ENCODE measurements at regions not wholly inside any gene's neighbourhood (a gene's known extent, or its start where the extent isn't known, plus 50 kb on each side); places are given as distances from the start of the nearest gene placed in this dataset.
"Not testable (repeated sequence)": the region's sequence is repeated elsewhere in the genome, so short reads cannot be mapped to it uniquely, and the experiment has no call there.

GRCh38 chr10:34938399-34938670, 123.2 kb upstream of the PARD3 start:
- 94% methylated on average over 6 of the region's 6 CpGs for WGBS (ENCODE audit: missing lambda C conversion rate)
- Histone ChIP-seq H3K9me3 (no peaks in the 10 kb centered on the region), H3K4me3 (no peak overlapping the region), H3K4me2 (no peak overlapping the region), H3K4me1 (no peaks in the 10 kb centered on the region), H3K27ac (no peak overlapping the region)
- FAIRE-seq = no peak
- ChIA-PET CTCF (interaction anchor here (0.7 to 1.7 kb wide), 4 partner anchors 9 to 254 kb away, joined by 3 to 5 read pairs (median 3); no protein-coding TSS in a partner anchor), POLR2A (no interaction called here)
- TF ChIP-seq GATA3 (IDR thresholded peaks at IDR 0.05; ENCODE audit: borderline replicate concordance) (no peak), EP300 (IDR thresholded peaks at IDR 0.05) (no peak), PBX3 (IDR thresholded peaks at IDR 0.05) (no peak), RARB (CRISPR knock-in tag; IDR thresholded peaks at IDR 0.05) (no peak), ATOH8 (CRISPR knock-in tag; IDR thresholded peaks at IDR 0.05; ENCODE audit: low read depth) (no peak), MAX (IDR thresholded peaks at IDR 0.05) (no peak), HEYL (CRISPR knock-in tag; IDR thresholded peaks at IDR 0.05) (no peak), NFE2L2 (conservative IDR thresholded peaks at IDR 0.05; ENCODE audit: low read length) (no peak)
- no peak for ATAC-seq
- no peak for DNase-seq (ENCODE audit: low read depth in 1 of 2, low spot score in 1 of 2)

- H3K27ac ChIP-seq; H3K4me3 ChIP-seq; ATAC-seq; H3K4me1 ChIP-seq; POLR2A ChIA-PET; H3K4me2 ChIP-seq; DNase-seq (ENCODE audit: low read depth in 1 of 2, low spot score in 1 of 2); H3K9me3 ChIP-seq: not testable (repeated sequence)
- peak; percentile 38 for TF ChIP-seq CTCF (IDR thresholded peaks at IDR 0.05)
- TF ChIP-seq RAD21 (conservative IDR thresholded peaks at IDR 0.05 in 1 of 2, IDR thresholded peaks at IDR 0.05 in 1 of 2) = peak in 1 of 2 experiments; percentile 43; a peak in 2 of 5 replicates
- 53% methylated on average over 7 of the region's 7 CpGs for whole genome bisulfite sequencing (ENCODE audit: missing lambda C conversion rate)
- CTCF ChIA-PET = interaction anchor here (0.7 to 1.7 kb wide), 6 partner anchors 8 to 253 kb away, joined by 3 to 5 read pairs (median 3); no protein-coding TSS in a partner anchor
- peak; percentile 63 for FAIRE-seq
These were observed 122.7 kb upstream of the PARD3 start for GRCh38 chr10:34937643-34938398.

GRCh38 chr10:34936061-34936460, 121.0 kb upstream of the PARD3 start:
- Histone ChIP-seq H3K4me2 (no peak overlapping the region), H3K9me3 (no peaks in the 10 kb centered on the region), H3K27ac (no peak overlapping the region), H3K4me1 (no peaks in the 10 kb centered on the region), H3K4me3 (no peak overlapping the region)
- ATAC-seq (no peak), DNase-seq (ENCODE audit: low read depth in 1 of 2, low spot score in 1 of 2) (no peak), FAIRE-seq (no peak)
- WGBS (ENCODE audit: missing lambda C conversion rate) = 88% methylated on average over 6 of the region's 6 CpGs
- POLR2A ChIA-PET = interaction anchor here (0.6 kb wide), 1 partner anchor 73 kb away, joined by 3 read pairs; no protein-coding TSS in a partner anchor
- CTCF ChIA-PET = interaction anchor here (0.6 to 1.2 kb wide), 2 partner anchors 15 to 270 kb away, joined by 3 read pairs; no protein-coding TSS in a partner anchor
- TF ChIP-seq CBX2 (IDR thresholded peaks at IDR 0.05; ENCODE audit: borderline replicate concordance, low read depth) = no peak
- TF ChIP-seq ELK1 (IDR thresholded peaks at IDR 0.05; ENCODE audit: low read depth, low read length) = no peak
- no peak for TF ChIP-seq HOXB13 (CRISPR knock-in tag; IDR thresholded peaks at IDR 0.05; ENCODE audit: low read depth)
- no peak for TF ChIP-seq EHF (CRISPR knock-in tag; IDR thresholded peaks at IDR 0.05)
- TF ChIP-seq FOSL2 (IDR thresholded peaks at IDR 0.05) = no peak
- no peak for TF ChIP-seq FOSL2 (CRISPR knock-in tag; IDR thresholded peaks at IDR 0.05)
- TF ChIP-seq POLR2A (IDR thresholded peaks at IDR 0.05; ENCODE audit: low read length) = no peak
- no peak for TF ChIP-seq KDM1A (IDR thresholded peaks at IDR 0.05; ENCODE audit: low read depth)
- no peak for TF ChIP-seq RAD21 (conservative IDR thresholded peaks at IDR 0.05 in 1 of 2, IDR thresholded peaks at IDR 0.05 in 1 of 2)
- no peak for TF ChIP-seq SREBF2 (IDR thresholded peaks at IDR 0.05)
- TF ChIP-seq HES2 (IDR thresholded peaks at IDR 0.05) = no peak
- TF ChIP-seq BHLHE40 (IDR thresholded peaks at IDR 0.05; ENCODE audit: low read depth, low read length) = no peak
- no peak for TF ChIP-seq POLR2AphosphoS2 (conservative IDR thresholded peaks at IDR 0.05; ENCODE audit: low read length)
- no peak for TF ChIP-seq MYC (IDR thresholded peaks at IDR 0.05; ENCODE audit: borderline replicate concordance, low read length)
- TF ChIP-seq BCL3 (IDR thresholded peaks at IDR 0.05) = no peak
- TF ChIP-seq ZSCAN20 (CRISPR knock-in tag; IDR thresholded peaks at IDR 0.05) = no peak
- TF ChIP-seq NPAS2 (CRISPR knock-in tag; IDR thresholded peaks at IDR 0.05; ENCODE audit: borderline replicate concordance) = no peak
- TF ChIP-seq E2F6 (IDR thresholded peaks at IDR 0.05; ENCODE audit: borderline replicate concordance, low read depth) = no peak
